Endothelial cell of hepatic sinusoid (primary cell): ENCODE measurements at regions not wholly inside any gene's neighbourhood (a gene's known extent, or its start where the extent isn't known, plus 50 kb on each side); places are given as distances from the start of the nearest gene placed in this dataset.

Experiments used
- in situ Hi-C: cut with HindIII; loops from 2 replicates; pipeline ENCODE4 v1.10.0; 2017; ENCODE audit warnings: low sequenced_read_pairs

- in situ Hi-C loops = no loop called here
Observed at GRCh38 chr12:62128175-62128975, 131.8 kb upstream of the USP15 start.

GRCh38 chr12:62129291-62129690 is 130.9 kb upstream of the USP15 start:
- in situ Hi-C loops = no loop called here

- in situ Hi-C loops = no loop called here
Observed at GRCh38 chr12:62130402-62130801, 129.8 kb upstream of the USP15 start.

- in situ Hi-C loops = no loop called here
Observed at GRCh38 chr12:62130834-62131552, 129.2 kb upstream of the USP15 start.

GRCh38 chr12:62133440-62133839 is 126.8 kb upstream of the USP15 start:
- in situ Hi-C loops = no loop called here

- in situ Hi-C loops = no loop called here
Observed at GRCh38 chr12:62135553-62136200, 124.5 kb upstream of the USP15 start.

- in situ Hi-C loops = no loop called here
Observed at GRCh38 chr12:62136496-62136895, 123.7 kb upstream of the USP15 start.

GRCh38 chr12:62138527-62138926 is 121.7 kb upstream of the USP15 start:
- in situ Hi-C loops = no loop called here

- in situ Hi-C loops = no loop called here
Observed at GRCh38 chr12:62146318-62146717, 113.9 kb upstream of the USP15 start.

- in situ Hi-C loops = no loop called here
Observed at GRCh38 chr12:62158013-62158412, 102.2 kb upstream of the USP15 start.

- in situ Hi-C loops = no loop called here
Observed at GRCh38 chr12:62158461-62159360, 101.5 kb upstream of the USP15 start.

- in situ Hi-C loops = no loop called here
Observed at GRCh38 chr12:62162214-62162613, 98.0 kb upstream of the USP15 start.

GRCh38 chr12:62163368-62163767 is 96.8 kb upstream of the USP15 start:
- in situ Hi-C loops = no loop called here

GRCh38 chr12:62164036-62164435 is 96.2 kb upstream of the USP15 start:
- in situ Hi-C loops = no loop called here

GRCh38 chr12:62166525-62166924 is 93.7 kb upstream of the USP15 start:
- in situ Hi-C loops = no loop called here

GRCh38 chr12:62168411-62168810 is 91.8 kb upstream of the USP15 start:
- in situ Hi-C loops = no loop called here

- in situ Hi-C loops = no loop called here
Observed at GRCh38 chr12:62170241-62170640, 90.0 kb upstream of the USP15 start.

GRCh38 chr12:62190689-62191490 is 69.3 kb upstream of the USP15 start:
- in situ Hi-C loops = no loop called here

GRCh38 chr12:62191491-62192179 is 68.6 kb upstream of the USP15 start:
- in situ Hi-C loops = no loop called here
